ENCODE measurements at regions not wholly inside any gene's neighbourhood (a gene's known extent, or its start where the extent isn't known, plus 50 kb on each side); places are given as distances from the start of the nearest gene placed in this dataset.

DNA sequence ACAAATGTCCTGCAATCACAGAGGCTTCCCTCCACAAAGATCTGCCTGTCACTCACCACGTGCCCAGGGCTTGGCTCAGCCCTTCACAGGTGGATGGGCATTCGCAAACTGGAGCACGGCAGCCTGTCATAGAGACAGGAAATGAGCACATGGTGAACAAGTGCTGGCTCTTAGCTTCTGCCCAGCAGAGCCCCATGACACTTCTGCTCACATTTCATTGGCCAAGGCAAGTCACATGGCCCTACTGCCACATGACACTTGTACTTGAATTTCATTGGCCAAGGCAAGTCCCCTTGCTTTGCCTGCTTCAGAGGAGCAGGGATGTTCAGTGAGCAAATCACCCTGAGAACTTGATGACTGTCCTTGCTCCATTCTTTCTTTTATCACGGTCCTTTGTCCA lies 110.8 kb upstream of the PPP2R2D start:
- TF ChIP-seq, protein P1, sequence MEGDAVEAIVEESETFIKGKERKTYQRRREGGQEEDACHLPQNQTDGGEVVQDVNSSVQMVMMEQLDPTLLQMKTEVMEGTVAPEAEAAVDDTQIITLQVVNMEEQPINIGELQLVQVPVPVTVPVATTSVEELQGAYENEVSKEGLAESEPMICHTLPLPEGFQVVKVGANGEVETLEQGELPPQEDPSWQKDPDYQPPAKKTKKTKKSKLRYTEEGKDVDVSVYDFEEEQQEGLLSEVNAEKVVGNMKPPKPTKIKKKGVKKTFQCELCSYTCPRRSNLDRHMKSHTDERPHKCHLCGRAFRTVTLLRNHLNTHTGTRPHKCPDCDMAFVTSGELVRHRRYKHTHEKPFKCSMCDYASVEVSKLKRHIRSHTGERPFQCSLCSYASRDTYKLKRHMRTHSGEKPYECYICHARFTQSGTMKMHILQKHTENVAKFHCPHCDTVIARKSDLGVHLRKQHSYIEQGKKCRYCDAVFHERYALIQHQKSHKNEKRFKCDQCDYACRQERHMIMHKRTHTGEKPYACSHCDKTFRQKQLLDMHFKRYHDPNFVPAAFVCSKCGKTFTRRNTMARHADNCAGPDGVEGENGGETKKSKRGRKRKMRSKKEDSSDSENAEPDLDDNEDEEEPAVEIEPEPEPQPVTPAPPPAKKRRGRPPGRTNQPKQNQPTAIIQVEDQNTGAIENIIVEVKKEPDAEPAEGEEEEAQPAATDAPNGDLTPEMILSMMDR (IDR thresholded peaks at IDR 0.05) = no peak
- TF ChIP-seq POLR2A (IDR thresholded peaks at IDR 0.05) = no peak

Measured in thyroid gland (tissue), 4 donors.